Natural killer cell (primary cell): ENCODE measurements at regions not wholly inside any gene's neighbourhood (a gene's known extent, or its start where the extent isn't known, plus 50 kb on each side); places are given as distances from the start of the nearest gene placed in this dataset.

ENCODE experiments used
- ATAC-seq, 3 donors: fragments of 150-1000 bp in 2 of 3; fragments of 200-7000 bp in 1 of 3; cut with Tn5 transposase; 1 replicate in 1 of 3; 2 replicates in 2 of 3; pipeline ENCODE4 v1.10.0; 2021; ENCODE audit warnings: mild to moderate bottlenecking in 2 of 3, moderate library complexity in 2 of 3
- DNase-seq, 2 donors: peaks; one replicate each; pipeline versions ENCODE4 v3.0.0 to v3.0.0-alpha.2; 2013 to 2021; ENCODE audit warnings: mixed read lengths in 1 of 2
- H3K27ac ChIP-seq: one replicate; pipeline ENCODE4 v1.5.1; 2013; ENCODE audit warnings: mild to moderate bottlenecking, low read length
- H3K27me3 ChIP-seq: one replicate; pipeline ENCODE4 v1.6.1; 2013; ENCODE audit warnings: low read length; ENCODE audit not compliant: control insufficient read depth, insufficient read depth
- H3K36me3 ChIP-seq: one replicate; pipeline ENCODE4 v1.6.1; 2013; ENCODE audit warnings: low read length; ENCODE audit not compliant: control insufficient read depth, insufficient read depth
- H3K4me1 ChIP-seq: one replicate; pipeline ENCODE4 v1.6.1; 2013; ENCODE audit warnings: low read length; ENCODE audit not compliant: control insufficient read depth, insufficient read depth
- H3K4me3 ChIP-seq: one replicate; pipeline ENCODE4 v1.5.1; 2013; ENCODE audit warnings: low read length
- H3K9me3 ChIP-seq: one replicate; pipeline ENCODE4 v1.6.1; 2013; ENCODE audit warnings: low read length; ENCODE audit not compliant: control insufficient read depth, insufficient read depth
- H3K27ac Mint-ChIP-seq, 2 donors: one replicate each; pipeline ENCODE4 v1.8.0; 2022; ENCODE audit warnings: mild to moderate bottlenecking in 2 of 2, mixed read lengths in 2 of 2, moderate library complexity in 1 of 2
- H3K27me3 Mint-ChIP-seq, 2 donors: one replicate each; pipeline ENCODE4 v1.8.0; 2022; ENCODE audit warnings: low read depth in 2 of 2, mixed read lengths in 2 of 2
- H3K36me3 Mint-ChIP-seq: one replicate; pipeline ENCODE4 v1.8.0; 2022; ENCODE audit warnings: mixed read lengths
- H3K4me1 Mint-ChIP-seq, 2 donors: one replicate each; pipeline ENCODE4 v1.8.0; 2022; ENCODE audit warnings: mixed read lengths in 2 of 2
- H3K4me3 Mint-ChIP-seq: one replicate; pipeline ENCODE4 v1.8.0; 2022; ENCODE audit warnings: mild to moderate bottlenecking, moderate library complexity, mixed read lengths
- H3K9me3 Mint-ChIP-seq, 2 donors: one replicate each; pipeline ENCODE4 v1.8.0; 2022; ENCODE audit warnings: mixed read lengths in 2 of 2
- WGBS: methylation state at CpG from one replicate; pipeline ENCODE4 v1.1.7; 2013; ENCODE audit warnings: missing lambda C conversion rate; ENCODE audit not compliant: insufficient coverage; 5-methylcytosine and 5-hydroxymethylcytosine counted together
- intact Hi-C: fragments of 100-400 bp; cut with micrococcal nuclease; formaldehyde crosslinking; loops from one replicate; pipeline ENCODE4 v1.14.2; 2022
- TF ChIP-seq, protein P1 (sequence below): fragments of 200-600 bp; IDR thresholded peaks from one replicate; pipeline ENCODE4 v1.8.0; 2022; ENCODE audit warnings: antibody characterized with exemption

DNA sequence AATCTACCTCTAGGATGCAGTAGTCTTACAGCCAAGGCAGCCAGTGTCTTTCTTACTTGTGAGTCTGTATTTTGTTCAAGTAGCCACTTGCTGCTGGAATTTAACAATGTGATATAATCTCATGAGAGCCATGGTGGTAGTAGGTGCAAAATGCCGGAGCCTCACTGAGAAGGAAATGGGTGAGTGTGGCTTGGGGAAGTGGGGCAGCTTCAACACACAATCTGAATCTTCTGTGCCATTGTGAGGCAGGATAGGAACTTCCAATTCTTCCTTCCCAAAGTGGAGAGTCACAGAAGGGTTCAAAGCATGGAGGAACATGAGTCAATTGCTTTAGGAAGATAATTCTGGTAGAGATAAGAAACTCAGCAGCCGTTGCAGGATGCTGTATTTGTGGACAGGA lies 158.7 kb upstream of the APCDD1 start:
- Mint-ChIP-seq H3K36me3 (no peaks in the 10 kb centered on the region), H3K4me3 (no peak overlapping the region), H3K9me3 (no peaks in the 10 kb centered on the region), H3K27ac (no peak overlapping the region), H3K27me3 (no peaks in the 10 kb centered on the region), H3K4me1 (no peaks in the 10 kb centered on the region)
- intact Hi-C loops: no loop called here
- H3K9me3 ChIP-seq: no peaks in the 10 kb centered on the region
- DNase-seq (no peak), ATAC-seq (no peak)
- H3K27ac ChIP-seq: no peak overlapping the region
- no peak overlapping the region for H3K4me3 ChIP-seq
- no peaks in the 10 kb centered on the region for H3K36me3 ChIP-seq
- WGBS: 57% methylated on average over 2 of the region's 2 CpGs
- H3K27me3 ChIP-seq: no peaks in the 10 kb centered on the region
- TF ChIP-seq, protein P1, sequence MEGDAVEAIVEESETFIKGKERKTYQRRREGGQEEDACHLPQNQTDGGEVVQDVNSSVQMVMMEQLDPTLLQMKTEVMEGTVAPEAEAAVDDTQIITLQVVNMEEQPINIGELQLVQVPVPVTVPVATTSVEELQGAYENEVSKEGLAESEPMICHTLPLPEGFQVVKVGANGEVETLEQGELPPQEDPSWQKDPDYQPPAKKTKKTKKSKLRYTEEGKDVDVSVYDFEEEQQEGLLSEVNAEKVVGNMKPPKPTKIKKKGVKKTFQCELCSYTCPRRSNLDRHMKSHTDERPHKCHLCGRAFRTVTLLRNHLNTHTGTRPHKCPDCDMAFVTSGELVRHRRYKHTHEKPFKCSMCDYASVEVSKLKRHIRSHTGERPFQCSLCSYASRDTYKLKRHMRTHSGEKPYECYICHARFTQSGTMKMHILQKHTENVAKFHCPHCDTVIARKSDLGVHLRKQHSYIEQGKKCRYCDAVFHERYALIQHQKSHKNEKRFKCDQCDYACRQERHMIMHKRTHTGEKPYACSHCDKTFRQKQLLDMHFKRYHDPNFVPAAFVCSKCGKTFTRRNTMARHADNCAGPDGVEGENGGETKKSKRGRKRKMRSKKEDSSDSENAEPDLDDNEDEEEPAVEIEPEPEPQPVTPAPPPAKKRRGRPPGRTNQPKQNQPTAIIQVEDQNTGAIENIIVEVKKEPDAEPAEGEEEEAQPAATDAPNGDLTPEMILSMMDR: no peak
- no peaks in the 10 kb centered on the region for H3K4me1 ChIP-seq

DNA sequence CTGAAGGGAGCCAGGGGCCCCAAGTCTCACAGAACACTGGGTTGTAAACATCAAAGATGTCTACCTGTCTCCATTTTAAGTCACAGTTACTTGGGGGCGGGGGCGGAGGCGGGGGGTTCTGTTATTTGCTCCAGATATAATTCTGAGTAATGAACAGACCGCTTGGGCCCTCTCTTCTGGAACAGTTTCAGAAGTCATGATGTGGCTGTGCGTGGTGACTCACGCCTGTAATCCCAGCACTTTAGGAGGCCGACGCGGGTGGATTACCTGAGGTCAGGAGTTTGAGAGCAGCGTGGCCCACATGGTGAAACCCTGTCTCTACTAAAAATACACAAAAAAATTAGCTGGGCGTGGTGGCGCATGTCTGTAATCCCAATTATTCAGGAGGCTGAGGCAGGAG lies 157.9 kb upstream of the APCDD1 start:
- Mint-ChIP-seq H3K36me3 (no peaks in the 10 kb centered on the region), H3K27ac (no peak overlapping the region), H3K4me1 (no peaks in the 10 kb centered on the region), H3K9me3 (no peaks in the 10 kb centered on the region), H3K4me3 (no peak overlapping the region), H3K27me3 (no peaks in the 10 kb centered on the region)
- 81% methylated on average over 12 of the region's 12 CpGs for WGBS
- H3K4me3 ChIP-seq: no peak overlapping the region
- TF ChIP-seq, protein P1: no peak
- intact Hi-C loops: no loop called here
- H3K27ac ChIP-seq: no peak overlapping the region
- no peaks in the 10 kb centered on the region for H3K27me3 ChIP-seq
- ATAC-seq (no peak), DNase-seq (no peak)
- no peaks in the 10 kb centered on the region for H3K9me3 ChIP-seq
- H3K4me1 ChIP-seq: no peaks in the 10 kb centered on the region
- no peaks in the 10 kb centered on the region for H3K36me3 ChIP-seq

DNA sequence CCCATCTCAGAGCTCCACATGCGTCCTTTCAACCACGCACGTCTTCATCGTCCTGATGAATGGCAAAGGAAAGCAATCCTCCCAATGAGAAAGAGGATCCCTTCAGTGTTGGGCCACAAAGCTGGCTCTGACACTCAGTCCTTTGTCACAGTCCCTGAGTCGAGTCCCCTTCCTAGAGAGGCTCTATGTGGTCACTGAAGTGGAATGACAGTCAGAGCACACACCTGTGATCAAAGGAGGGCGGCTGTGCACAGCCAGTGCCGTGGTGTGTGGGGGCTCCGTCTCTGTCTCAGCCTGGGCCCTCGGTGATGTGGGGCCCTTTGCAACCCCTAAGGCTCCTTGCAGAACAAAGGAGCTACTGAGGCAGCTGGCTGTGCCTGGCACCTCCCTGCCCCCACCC lies 157.3 kb upstream of the APCDD1 start:
- no peak overlapping the region for H3K4me3 Mint-ChIP-seq
- TF ChIP-seq, protein P1: no peak
- H3K4me1 ChIP-seq: no peaks in the 10 kb centered on the region
- no peak overlapping the region for H3K27ac ChIP-seq
- DNase-seq: no peak
- H3K36me3 Mint-ChIP-seq: no peaks in the 10 kb centered on the region
- H3K4me3 ChIP-seq: no peak overlapping the region
- H3K36me3 ChIP-seq: no peaks in the 10 kb centered on the region
- H3K9me3 Mint-ChIP-seq: no peaks in the 10 kb centered on the region
- intact Hi-C loops: no loop called here
- H3K27me3 Mint-ChIP-seq: no peaks in the 10 kb centered on the region
- ATAC-seq: no peak
- no peaks in the 10 kb centered on the region for H3K4me1 Mint-ChIP-seq
- H3K9me3 ChIP-seq: no peaks in the 10 kb centered on the region
- WGBS: 45% methylated on average over 8 of the region's 9 CpGs
- no peaks in the 10 kb centered on the region for H3K27me3 ChIP-seq
- no peak overlapping the region for H3K27ac Mint-ChIP-seq

DNA sequence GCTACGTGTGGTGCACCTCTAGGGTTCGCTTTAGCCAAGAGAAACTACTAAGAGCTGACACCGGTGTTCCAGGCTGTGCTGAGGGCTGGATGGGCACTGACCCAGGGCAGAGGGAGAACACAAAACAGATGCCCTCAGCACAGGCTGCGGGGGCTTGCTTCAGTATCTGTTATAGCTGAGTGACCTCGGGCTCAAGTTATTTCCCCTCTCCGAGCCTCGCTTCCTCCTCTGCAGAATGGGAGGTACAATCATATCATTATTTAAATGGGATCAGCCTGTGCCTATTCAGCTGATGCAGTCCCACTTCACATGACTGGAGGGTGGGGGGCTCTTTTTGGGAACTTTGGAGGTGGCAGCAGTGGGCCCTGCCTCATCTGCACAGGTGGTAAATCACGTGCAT lies 156.1 kb upstream of the APCDD1 start:
- no peaks in the 10 kb centered on the region for H3K9me3 ChIP-seq

More for the DNA sequence above, 156.1 kb upstream of the APCDD1 start:
- H3K9me3 Mint-ChIP-seq: no peaks in the 10 kb centered on the region
- 81% methylated on average over 8 of the region's 8 CpGs for WGBS
- no peak overlapping the region for H3K4me3 ChIP-seq
- H3K4me1 Mint-ChIP-seq: no peaks in the 10 kb centered on the region
- no peak overlapping the region for H3K27ac Mint-ChIP-seq
- H3K36me3 Mint-ChIP-seq: no peaks in the 10 kb centered on the region
- no peak overlapping the region for H3K27ac ChIP-seq
- no peaks in the 10 kb centered on the region for H3K36me3 ChIP-seq
- no peaks in the 10 kb centered on the region for H3K4me1 ChIP-seq
- DNase-seq (no peak), ATAC-seq (no peak)
- no peak overlapping the region for H3K4me3 Mint-ChIP-seq
- TF ChIP-seq, protein P1: no peak
- H3K27me3 ChIP-seq: no peaks in the 10 kb centered on the region
- H3K27me3 Mint-ChIP-seq: peaks cover 0 to 3% of the 10 kb centered on the region in 2 donors
- intact Hi-C loops: no loop called here
